DND-41 (cell line): ENCODE measurements at regions not wholly inside any gene's neighbourhood (a gene's known extent, or its start where the extent isn't known, plus 50 kb on each side); places are given as distances from the start of the nearest gene placed in this dataset.

Experiments used
- CTCF ChIP-seq: IDR thresholded peaks from 2 replicates; pipeline ENCODE4 v1.5.1; 2012; ENCODE audit warnings: borderline replicate concordance, low read length, moderate library complexity, mild to moderate bottlenecking; ENCODE audit not compliant: poor library complexity, severe bottlenecking; ENCODE audit errors: extremely low read depth
- EZH2 ChIP-seq: IDR thresholded peaks from 3 replicates; pipeline ENCODE4 v1.6.1; 2012; ENCODE audit warnings: borderline replicate concordance, low read depth, mild to moderate bottlenecking, moderate library complexity, low read length, inconsistent platforms; ENCODE audit not compliant: severe bottlenecking

- no peak for TF ChIP-seq CTCF
- TF ChIP-seq EZH2 = no peak
These were observed 76.0 kb downstream of the GADD45G start for GRCh38 chr9:89680547-89681467.
